HL-60 (cell line): ENCODE measurements at regions not wholly inside any gene's neighbourhood (a gene's known extent, or its start where the extent isn't known, plus 50 kb on each side); places are given as distances from the start of the nearest gene placed in this dataset.

Experiments
- DNase-seq, 2 experiments: peaks; one replicate each; pipeline ENCODE4 v3.0.0-alpha.2; 2010 to 2020; ENCODE audit warnings: low read depth in 1 of 2, low spot score in 1 of 2
- H3K27ac ChIP-seq: fragments of 250-450 bp; sonication (Bioruptor Pico); replicated peaks from 2 replicates; pipeline ENCODE4 v1.5.1; 2020; ENCODE audit warnings: mild to moderate bottlenecking, moderate library complexity
- H3K27me3 ChIP-seq: fragments of 250-450 bp; sonication (Bioruptor Pico); 2 replicates; pipeline ENCODE4 v1.5.1; 2021; ENCODE audit warnings: mild to moderate bottlenecking, moderate library complexity; ENCODE audit not compliant: insufficient read depth, poor library complexity, severe bottlenecking
- H3K4me3 ChIP-seq: replicated peaks from 2 replicates; pipeline ENCODE4 v1.5.1; 2011; ENCODE audit warnings: mild to moderate bottlenecking, control low read depth, low read length; ENCODE audit not compliant: insufficient read depth
- CTCF ChIP-seq: IDR thresholded peaks from one replicate; pipeline ENCODE4 v1.5.1; 2011; ENCODE audit warnings: low read length, control low read depth, inconsistent platforms; ENCODE audit not compliant: insufficient read depth
- GABPA ChIP-seq: IDR thresholded peaks from 2 replicates; pipeline ENCODE4 v1.6.1; 2012; ENCODE audit warnings: low read depth
- POLR2AphosphoS5 ChIP-seq: IDR thresholded peaks from 2 replicates; pipeline ENCODE4 v1.6.1; 2012; ENCODE audit warnings: low read depth
- REST ChIP-seq: IDR thresholded peaks from 2 replicates; pipeline ENCODE4 v1.6.1; 2012; ENCODE audit warnings: low read depth; ENCODE audit not compliant: insufficient replicate concordance
- SPI1 ChIP-seq: IDR thresholded peaks from 2 replicates; pipeline ENCODE4 v1.6.1; 2012; ENCODE audit warnings: low read depth, mild to moderate bottlenecking, borderline replicate concordance

- no peak overlapping the region for H3K27ac ChIP-seq
- H3K27me3 ChIP-seq = no peaks in the 10 kb centered on the region
- DNase-seq = peak; percentile 18 to 56
- no peak overlapping the region for H3K4me3 ChIP-seq
- peak; percentile 48 for TF ChIP-seq CTCF
- no peak for TF ChIP-seq POLR2AphosphoS5
These were observed 140.3 kb downstream of the CYRIA start for GRCh38 chr2:16525265-16525887.

- H3K4me3 ChIP-seq = no peak overlapping the region
- no peaks in the 10 kb centered on the region for H3K27me3 ChIP-seq
- no peak for TF ChIP-seq POLR2AphosphoS5
- TF ChIP-seq CTCF = no peak
- TF ChIP-seq REST = no peak
- TF ChIP-seq SPI1 = no peak
- TF ChIP-seq GABPA = no peak
- no peak for DNase-seq
- no peak overlapping the region for H3K27ac ChIP-seq
These were observed 141.9 kb downstream of the CYRIA start for GRCh38 chr2:16523711-16524110.

- TF ChIP-seq REST (no peak), CTCF (no peak), POLR2AphosphoS5 (no peak), GABPA (no peak), SPI1 (no peak)
- H3K27ac ChIP-seq = no peak overlapping the region
- DNase-seq = no peak
These were observed 143.4 kb downstream of the CYRIA start for GRCh38 chr2:16522031-16522831.

More at GRCh38 chr2:16522031-16522831, 143.4 kb downstream of the CYRIA start:
- Histone ChIP-seq H3K4me3 (no peak overlapping the region), H3K27me3 (no peaks in the 10 kb centered on the region)
